ENCODE measurements at regions not wholly inside any gene's neighbourhood (a gene's known extent, or its start where the extent isn't known, plus 50 kb on each side); places are given as distances from the start of the nearest gene placed in this dataset.

DNA sequence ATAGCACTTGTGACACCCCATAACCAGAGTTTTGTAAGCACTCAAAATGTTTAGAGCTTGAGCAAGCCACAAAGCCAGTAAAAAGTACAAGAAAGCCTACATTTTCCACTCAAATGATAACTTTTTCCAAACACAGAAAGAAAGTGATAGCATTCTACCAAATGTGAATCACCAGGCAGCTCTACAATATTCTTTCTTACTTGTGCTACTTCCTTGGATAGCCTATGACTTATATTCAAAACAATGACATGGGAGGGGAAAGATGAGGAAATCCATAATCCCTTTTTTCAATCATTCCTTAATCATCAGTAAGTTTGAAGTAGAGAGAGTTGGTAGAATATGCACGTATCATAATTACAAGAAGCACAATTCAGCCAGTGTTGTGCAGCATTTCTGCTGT lies 650.8 kb upstream of the PCDH9 start:
- no peak for TF ChIP-seq ZNF174 (tag by site-specific recombination; IDR thresholded peaks at IDR 0.05)
- no peak for TF ChIP-seq CTCF (tag by site-specific recombination; IDR thresholded peaks at IDR 0.05)
- no peak for TF ChIP-seq PBX3 (CRISPR knock-in tag; IDR thresholded peaks at IDR 0.05)
